Adrenal gland (tissue), 9 donors: ENCODE measurements at regions not wholly inside any gene's neighbourhood (a gene's known extent, or its start where the extent isn't known, plus 50 kb on each side); places are given as distances from the start of the nearest gene placed in this dataset.

Source experiments
- DNase-seq, 7 donors: peaks; one replicate each; pipeline ENCODE4 v3.0.0-alpha.2; 2019 to 2020
- H3K27ac ChIP-seq, 5 donors: fragments of 200-600 bp; sonication (generic) in 4 of 5; 1 replicate in 3 of 5; 2 replicates in 2 of 5; pipeline versions ENCODE4 v1.5.1 to v1.8.0; 2016 to 2020; ENCODE audit warnings: mild to moderate bottlenecking in 1 of 5
- H3K27me3 ChIP-seq: fragments of 200-600 bp; 2 replicates; pipeline ENCODE4 v1.8.0; 2021
- H3K36me3 ChIP-seq, 2 donors: fragments of 200-600 bp; replicated peaks in 1 of 2; 1 replicate in 1 of 2; 2 replicates in 1 of 2; pipeline versions ENCODE4 v1.5.1 to v1.8.0; 2018 to 2022
- H3K4me1 ChIP-seq, 2 donors: fragments of 200-600 bp; replicated peaks in 1 of 2; 1 replicate in 1 of 2; 2 replicates in 1 of 2; pipeline versions ENCODE4 v1.5.1 to v1.8.0; 2018 to 2021
- H3K4me3 ChIP-seq, 4 donors: fragments of 200-600 bp; sonication (generic) in 3 of 4; one replicate each; pipeline ENCODE4 v1.5.1; 2016 to 2018
- H3K9me3 ChIP-seq, 3 donors: fragments of 200-600 bp; sonication (generic) in 1 of 3; replicated peaks in 1 of 3; 1 replicate in 2 of 3; 2 replicates in 1 of 3; pipeline versions ENCODE4 v1.5.1 to v1.8.0; 2016 to 2021
- CTCF ChIP-seq, 6 experiments: fragments of 450-650 bp in 4 of 6; fragments of 200-600 bp in 2 of 6; sonication (generic) in 1 of 6; IDR thresholded peaks; 1 replicate in 5 of 6; 2 replicates in 1 of 6; pipeline versions ENCODE4 v1.5.1 to v1.8.0; 2016 to 2021; ENCODE audit warnings: antibody characterized with exemption in 6 of 6, mild to moderate bottlenecking in 2 of 6, moderate library complexity in 1 of 6
- POLR2A ChIP-seq, 2 donors: fragments of 450-650 bp; IDR thresholded peaks; one replicate each; pipeline ENCODE4 v1.6.1; 2017; ENCODE audit warnings: antibody characterized with exemption in 2 of 2, mild to moderate bottlenecking in 2 of 2, moderate library complexity in 1 of 2
- WGBS, 4 donors: extraction: QIAGEN DNeasy Blood & Tissue Kit in 2 of 4; methylation state at CpG; one replicate each; pipeline versions ENCODE4 v1.1.5 to v1.1.7; 2013 to 2017; 5-methylcytosine and 5-hydroxymethylcytosine counted together
- intact Hi-C, 2 donors: fragments of 100-400 bp; cut with DNase I; formaldehyde crosslinking; loops; one replicate each; pipeline versions ENCODE4 v1.14.1 to v1.15.0; 2022 to 2023
- donor health status: healthy with polysubstance abuse.
- donor health status: Bipolar disorder and iron deficiency.
- donor health status: DM: yes; HTN: yes; CAD: no.
- donor health status: DM: no; HTN: no; CAD: no.
- donor health status: DM: no; HTN: no; CAD: no.

GRCh38 chr16:82264756-82265155, 94.7 kb upstream of the MPHOSPH6 start:
- WGBS, 4 donors, result 38 to 43% (median 40%) methylated on average over 7 of the region's 7 CpGs
- H3K27ac ChIP-seq, result no peak overlapping the region
- intact Hi-C loops, result loop anchor here in 1 of 2 donors (10.0 kb wide), 2 partner anchors 190 to 950 kb away; no protein-coding TSS in a partner anchor

DNA sequence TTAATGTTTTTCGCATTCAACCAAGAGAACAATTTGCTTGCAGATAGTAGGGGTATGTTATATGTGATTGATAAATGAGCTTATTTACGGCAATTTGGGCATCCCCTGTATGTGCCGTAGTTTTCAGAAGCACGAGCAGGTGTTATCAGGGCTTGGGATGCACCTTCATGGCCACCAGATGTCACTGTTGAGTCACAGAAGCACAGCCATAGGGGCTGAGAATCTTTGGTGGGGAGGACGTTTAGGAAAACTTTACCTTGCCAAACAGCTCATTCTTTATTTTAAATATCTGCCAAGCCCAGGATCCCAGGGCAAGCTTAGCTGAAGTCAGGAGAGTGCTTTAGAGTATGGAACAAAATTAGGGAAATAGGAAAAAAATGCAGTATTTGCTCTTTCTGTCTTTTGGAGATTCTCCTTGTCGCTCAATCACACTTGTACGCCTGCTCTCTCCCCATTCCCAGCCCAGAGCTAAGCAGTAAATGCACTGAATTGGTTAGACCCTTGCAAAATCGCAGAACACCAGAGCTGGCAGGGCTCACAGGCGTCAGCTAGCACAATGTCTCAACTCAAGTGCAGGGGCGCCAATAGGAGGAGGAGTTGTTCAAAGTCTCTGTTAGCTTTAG, 93.6 kb upstream of the MPHOSPH6 start:
- H3K4me1 ChIP-seq, result no peaks in the 10 kb centered on the region
- H3K9me3 ChIP-seq, result no peaks in the 10 kb centered on the region
- peak; percentile 27 to 80 (median 49) for DNase-seq
- TF ChIP-seq POLR2A (IDR thresholded peaks at IDR 0.05) (no peak), CTCF (IDR thresholded peaks at IDR 0.05) (peak; percentile 68 to 94 (median 82))
- H3K27ac ChIP-seq, result no peak overlapping the region
- no peaks in the 10 kb centered on the region for H3K27me3 ChIP-seq
- intact Hi-C loops, result loop anchor here in 1 of 2 donors (10.0 kb wide), 2 partner anchors 191 to 951 kb away; no protein-coding TSS in a partner anchor
- H3K36me3 ChIP-seq, result no peaks in the 10 kb centered on the region
- H3K4me3 ChIP-seq, result no peak overlapping the region
- WGBS, 4 donors, result 35 to 37% (median 37%) methylated on average over 10 of the region's 10 CpGs

More at GRCh38 chr16:82264756-82265155, 94.7 kb upstream of the MPHOSPH6 start:
- Histone ChIP-seq H3K36me3 (no peaks in the 10 kb centered on the region), H3K4me3 (no peak overlapping the region), H3K27me3 (no peaks in the 10 kb centered on the region), H3K4me1 (no peaks in the 10 kb centered on the region), H3K9me3 (no peaks in the 10 kb centered on the region)
- TF ChIP-seq CTCF (IDR thresholded peaks at IDR 0.05) (no peak), POLR2A (IDR thresholded peaks at IDR 0.05) (no peak)
- DNase-seq, result no peak

- no peak for DNase-seq
- no peaks in the 10 kb centered on the region for H3K27me3 ChIP-seq
- intact Hi-C loops, result loop anchor here in 1 of 2 donors (10.0 kb wide), 2 partner anchors 193 to 953 kb away; no protein-coding TSS in a partner anchor
- WGBS, 4 donors, result 83 to 90% (median 86%) methylated on average over 3 of the region's 3 CpGs
- no peaks in the 10 kb centered on the region for H3K9me3 ChIP-seq
- no peaks in the 10 kb centered on the region for H3K4me1 ChIP-seq
- H3K4me3 ChIP-seq, result no peak overlapping the region
- no peaks in the 10 kb centered on the region for H3K36me3 ChIP-seq
- no peak overlapping the region for H3K27ac ChIP-seq
- no peak for TF ChIP-seq CTCF (IDR thresholded peaks at IDR 0.05)
- TF ChIP-seq POLR2A (IDR thresholded peaks at IDR 0.05), result no peak
Measured at GRCh38 chr16:82262244-82262643, 92.2 kb upstream of the MPHOSPH6 start.

DNA sequence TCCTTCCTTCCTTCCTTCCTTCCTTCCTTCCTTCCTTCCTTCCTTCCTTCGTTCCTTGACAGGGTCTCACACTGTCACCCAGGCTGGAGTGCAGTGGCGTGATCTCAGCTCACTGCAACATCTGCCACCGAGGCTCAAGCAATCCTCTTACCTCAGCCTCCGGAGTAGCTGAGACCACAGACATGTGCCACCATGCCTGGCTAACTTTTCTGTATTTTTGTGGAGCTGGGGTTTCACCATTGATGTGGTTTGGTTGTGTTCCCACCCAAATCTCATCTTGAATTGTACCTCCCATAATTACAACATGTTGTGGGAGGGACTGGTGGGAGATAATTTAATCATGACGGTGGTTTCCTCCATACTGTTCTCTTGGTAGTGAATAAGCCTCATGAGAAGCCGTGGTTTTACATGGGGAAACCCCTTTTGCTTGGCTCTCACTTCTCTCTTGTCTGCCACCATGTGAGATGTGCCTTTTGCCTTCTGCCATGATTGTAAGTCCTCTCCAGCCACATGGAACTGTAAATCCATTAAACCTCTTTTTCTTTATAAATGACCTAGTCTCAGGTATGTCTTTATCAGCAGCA, 90.3 kb upstream of the MPHOSPH6 start:
- intact Hi-C loops, result loop anchor here in 1 of 2 donors (10.0 kb wide), 2 partner anchors 194 to 954 kb away; no protein-coding TSS in a partner anchor

More for the DNA sequence above, 90.3 kb upstream of the MPHOSPH6 start:
- Histone ChIP-seq H3K4me3 (no peak overlapping the region), H3K9me3 (no peaks in the 10 kb centered on the region), H3K4me1 (no peaks in the 10 kb centered on the region), H3K27me3 (no peaks in the 10 kb centered on the region), H3K27ac (no peak overlapping the region), H3K36me3 (no peaks in the 10 kb centered on the region)
- TF ChIP-seq POLR2A (IDR thresholded peaks at IDR 0.05) (no peak), CTCF (IDR thresholded peaks at IDR 0.05) (no peak)
- WGBS, 4 donors, result 71 to 85% (median 76%) methylated on average over 6 of the region's 6 CpGs
- no peak for DNase-seq
